K562 (cell line): ENCODE measurements at regions not wholly inside any gene's neighbourhood (a gene's known extent, or its start where the extent isn't known, plus 50 kb on each side); places are given as distances from the start of the nearest gene placed in this dataset.

ENCODE experiments used
- ATAC-seq: fragments of 200-7000 bp; cut with Tn5 transposase; 3 replicates; pipeline ENCODE4 v1.9.1; 2020; ENCODE audit warnings: moderate library complexity
- BruUV-seq: library from RNA; stranded (reverse); fragments of 400-500 nt; replicated peaks from 2 replicates; lab custom pipeline; 2021; lab: Mats Ljungman, UMichigan
- CTCF ChIA-PET: fragments of 300-600 bp; formaldehyde crosslinking; extraction: SDS; loops from one replicate; lab custom pipeline; 2021; ENCODE audit warnings: low intra/inter-chr PET ratio; lab: Yijun Ruan, JAX
- POLR2A ChIA-PET: fragments of 300-600, 350-650 bp; sonication (Branson Sonifier 250); formaldehyde crosslinking; extraction: SDS; loops from one replicate; lab custom pipeline; 2021; ENCODE audit warnings: antibody characterized with exemption, inconsistent platforms; lab: Yijun Ruan, JAX
- DNase-seq, 4 experiments: peaks; one replicate each; pipeline versions ENCODE4 v3.0.0 to v3.0.0-alpha.2; 2011 to 2018; ENCODE audit warnings: low spot score in 3 of 4, mixed read lengths in 3 of 4; ENCODE audit errors: extremely low read depth in 1 of 4
- FAIRE-seq: peaks from 2 replicates; lab custom pipeline; 2011; peaks lifted over from hg19 to GRCh38; lab: Jason Lieb, UNC
- H2AFZ ChIP-seq: 2 replicates; pipeline ENCODE4 v1.6.0; 2011; ENCODE audit warnings: low read depth, low read length, control low read depth, inconsistent platforms
- H3K27ac ChIP-seq: fragments of 200-600 bp; 3 replicates; pipeline ENCODE4 v1.8.0; 2011; ENCODE audit warnings: low read depth, mild to moderate bottlenecking, control low read depth, inconsistent platforms, low read length, moderate library complexity, mixed read lengths; ENCODE audit errors: extremely low read depth
- H3K27me3 ChIP-seq, 2 experiments: fragments of 300-600 bp in 1 of 2; 2 replicates in 1 of 2; 3 replicates in 1 of 2; pipeline versions ENCODE4 v1.6.0 to v1.8.0; 2011; ENCODE audit warnings: inconsistent platforms in 2 of 2, low read length in 2 of 2, mild to moderate bottlenecking in 1 of 2, mixed read lengths in 1 of 2, moderate library complexity in 1 of 2; ENCODE audit not compliant: control insufficient read depth in 2 of 2, insufficient read depth in 2 of 2
- H3K36me3 ChIP-seq: fragments of 300-600 bp; 3 replicates; pipeline ENCODE4 v1.8.0; 2011; ENCODE audit warnings: mild to moderate bottlenecking, low read length, inconsistent platforms; ENCODE audit not compliant: control insufficient read depth, insufficient read depth
- H3K4me1 ChIP-seq, 2 experiments: fragments of 200-600 bp in 1 of 2; replicated peaks in 1 of 2; 2 replicates in 1 of 2; 3 replicates in 1 of 2; pipeline versions ENCODE4 v1.5.1 to v1.8.0; 2011; ENCODE audit warnings: inconsistent platforms in 2 of 2, low read length in 2 of 2, mild to moderate bottlenecking in 1 of 2, mixed read lengths in 1 of 2, moderate library complexity in 1 of 2; ENCODE audit not compliant: control insufficient read depth in 2 of 2, insufficient read depth in 2 of 2
- H3K4me2 ChIP-seq: 2 replicates; pipeline ENCODE4 v1.6.1; 2011; ENCODE audit warnings: low read length, control low read depth, inconsistent platforms, mixed read lengths; ENCODE audit not compliant: insufficient read depth
- H3K4me3 ChIP-seq: fragments of 200-600 bp; sonication (generic), shearing (Covaris generic); 2 replicates; pipeline ENCODE4 v1.5.1; 2016; ENCODE audit warnings: control low read depth, inconsistent platforms
- H3K79me2 ChIP-seq: fragments of 200-600 bp; 3 replicates; pipeline ENCODE4 v1.8.0; 2011; ENCODE audit warnings: low read length, inconsistent platforms; ENCODE audit not compliant: control insufficient read depth, insufficient read depth
- H3K9ac ChIP-seq, 2 experiments: 2 replicates each; pipeline versions ENCODE4 v1.6.0 to v1.6.1; 2011; ENCODE audit warnings: low read depth in 2 of 2, low read length in 2 of 2, control low read depth in 1 of 2, inconsistent platforms in 1 of 2, mild to moderate bottlenecking in 1 of 2, mixed read lengths in 1 of 2; ENCODE audit not compliant: insufficient read depth in 1 of 2
- H3K9me1 ChIP-seq: one replicate; pipeline ENCODE4 v1.6.0; 2011; ENCODE audit warnings: inconsistent platforms, mild to moderate bottlenecking, low read length, moderate library complexity; ENCODE audit not compliant: control insufficient read depth, insufficient read depth
- H3K9me3 ChIP-seq: replicated peaks from 2 replicates; pipeline ENCODE4 v1.5.1; 2011; ENCODE audit warnings: low read depth, low read length, inconsistent platforms; ENCODE audit not compliant: control insufficient read depth, insufficient read depth
- H4K20me1 ChIP-seq: replicated peaks from 2 replicates; pipeline ENCODE4 v1.6.1; 2011; ENCODE audit warnings: low read length, inconsistent platforms, mixed read lengths; ENCODE audit not compliant: control insufficient read depth, insufficient read depth
- BRD4 ChIP-seq: fragments of 200-600 bp; sonication (generic); IDR thresholded peaks from 2 replicates; pipeline ENCODE4 v1.6.1; 2017; ENCODE audit warnings: inconsistent platforms
- CTCF ChIP-seq, 3 experiments: IDR thresholded peaks in 2 of 3; conservative IDR thresholded peaks in 1 of 3; 2 replicates each; pipeline ENCODE4 v1.5.1; 2011 to 2012; ENCODE audit warnings: low read length in 3 of 3, mild to moderate bottlenecking in 3 of 3, control low read depth in 2 of 3, improper control_type of control experiment in 1 of 3, inconsistent platforms in 1 of 3, low read depth in 1 of 3, mixed read lengths in 1 of 3, moderate library complexity in 1 of 3; ENCODE audit not compliant: insufficient read depth in 2 of 3
- ETV6 ChIP-seq, 3 experiments: fragments of 150-350 bp in 1 of 3; sonication (generic) in 1 of 3; formaldehyde crosslinking in 1 of 3; IDR thresholded peaks; 2 replicates each; pipeline versions ENCODE4 v1.6.1 to v1.8.0; 2014 to 2022; ENCODE audit warnings: borderline replicate concordance in 2 of 3, low read depth in 2 of 3, antibody characterized with exemption in 1 of 3, low read length in 1 of 3, mild to moderate bottlenecking in 1 of 3, missing genetic modification reagents in 1 of 3
- MCM5 ChIP-seq: fragments of 450-650 bp; IDR thresholded peaks from 2 replicates; pipeline ENCODE4 v1.6.1; 2016; ENCODE audit warnings: low read depth
- MITF ChIP-seq: IDR thresholded peaks from 2 replicates; pipeline ENCODE4 v1.6.1; 2014; ENCODE audit warnings: antibody characterized with exemption
- PML ChIP-seq: IDR thresholded peaks from 2 replicates; pipeline ENCODE4 v1.6.1; 2012; ENCODE audit warnings: low read length, inconsistent platforms
- RHOXF2B ChIP-seq: fragments of 250-450 bp; sonication (Bioruptor Pico); conservative IDR thresholded peaks from 2 replicates; pipeline ENCODE4 v1.5.1; 2021
- SP1 ChIP-seq: sonication (generic); formaldehyde crosslinking; IDR thresholded peaks from 2 replicates; pipeline ENCODE4 v1.8.1; 2022; ENCODE audit warnings: mild to moderate bottlenecking, missing genetic modification reagents
- ZNF134 ChIP-seq: fragments of 250-450 bp; sonication (Bioruptor Pico); conservative IDR thresholded peaks from 2 replicates; pipeline ENCODE4 v1.4.0; 2020
- ZNF174 ChIP-seq: fragments of 250-450 bp; sonication (Bioruptor Pico); IDR thresholded peaks from 2 replicates; pipeline ENCODE4 v1.4.0; 2020; ENCODE audit warnings: mild to moderate bottlenecking
- ZNF609 ChIP-seq: sonication (generic); formaldehyde crosslinking; IDR thresholded peaks from 2 replicates; pipeline ENCODE4 v1.8.1; 2023; ENCODE audit warnings: missing genetic modification reagents, mild to moderate bottlenecking, borderline replicate concordance
- ZNF785 ChIP-seq: fragments of 250-450 bp; sonication (Bioruptor Pico); IDR thresholded peaks from 2 replicates; pipeline ENCODE4 v1.4.0; 2020; ENCODE audit warnings: mild to moderate bottlenecking
- WGBS: fragments of 100-300 bp; shearing (Covaris generic); methylation state at CpG from one replicate; pipeline ENCODE4 v1.1.6; 2016; ENCODE audit warnings: low coverage, mixed read lengths; ENCODE audit not compliant: insufficient coverage; ENCODE audit errors: missing lambda C conversion rate; 5-methylcytosine and 5-hydroxymethylcytosine counted together
- in situ Hi-C: fragments of 300-500 bp; cut with MboI; formaldehyde crosslinking; loops from 4 replicates; pipeline ENCODE4 v1.15.0; 2018; ENCODE audit warnings: inconsistent platforms, mixed read lengths
- intact Hi-C: fragments of 100-400 bp; cut with micrococcal nuclease; formaldehyde crosslinking; loops from 2 replicates; pipeline ENCODE4 v1.14.2; 2022

GRCh38 chr20:19858466-19859371 is 100.7 kb downstream of the RIN2 start (continued):
- TF ChIP-seq ETV6 (IDR thresholded peaks at IDR 0.05; ENCODE audit: borderline replicate concordance in 1 of 2, low read depth in 2 of 2, low read length in 1 of 2) (no peak), ETV6 (CRISPR knock-in tag; IDR thresholded peaks at IDR 0.05; ENCODE audit: borderline replicate concordance) (no peak), ZNF785 (CRISPR knock-in tag) (no peak), RHOXF2B (CRISPR knock-in tag) (no peak)

- Histone ChIP-seq H3K79me2 (no peaks in the 10 kb centered on the region), H3K27ac (no peak overlapping the region), H4K20me1 (no peaks in the 10 kb centered on the region; the same call in 1 of the 2 replicates), H3K9me1 (no peaks in the 10 kb centered on the region), H3K4me1 (no peaks in the 10 kb centered on the region), H3K36me3 (no peaks in the 10 kb centered on the region), H3K9ac (no peak overlapping the region), H3K4me2 (no peak overlapping the region), H3K4me3 (no peak overlapping the region), H3K27me3 (no peaks in the 10 kb centered on the region), H2AFZ (no peak overlapping the region), H3K9me3 (no peaks in the 10 kb centered on the region)
- DNase-seq: no peak
- ATAC-seq: no peak
- ChIA-PET CTCF (no interaction called here), POLR2A (interaction anchor here (0.6 kb wide), 1 partner anchor 22 kb away, joined by 3 read pairs; no protein-coding TSS in a partner anchor)
- no TSS peak for BruUV-seq
- in situ Hi-C loops: no loop called here
- intact Hi-C loops: no loop called here
- FAIRE-seq: no peak
- WGBS: 0% methylated on average over 2 of the region's 3 CpGs
- no peak for TF ChIP-seq MITF
- TF ChIP-seq CTCF (IDR thresholded peaks at IDR 0.05 in 2 of 3, conservative IDR thresholded peaks at IDR 0.05 in 1 of 3; ENCODE audit: insufficient read depth in 2 of 3, low read depth in 1 of 3, low read length in 3 of 3): no peak
- no peak for TF ChIP-seq ZNF134 (CRISPR knock-in tag)
- TF ChIP-seq BRD4: no peak
- no peak for TF ChIP-seq MCM5
- TF ChIP-seq SP1: no peak
- TF ChIP-seq ZNF174 (CRISPR knock-in tag): no peak
- no peak for TF ChIP-seq PML
- TF ChIP-seq ZNF609 (CRISPR knock-in tag): no peak
- no peak for TF ChIP-seq ZNF785 (CRISPR knock-in tag)
Observed at GRCh38 chr20:19859444-19859843, 101.4 kb downstream of the RIN2 start.
